ENCODE measurements at regions not wholly inside any gene's neighbourhood (a gene's known extent, or its start where the extent isn't known, plus 50 kb on each side); places are given as distances from the start of the nearest gene placed in this dataset.
"Not testable (repeated sequence)": the region's sequence is repeated elsewhere in the genome, so short reads cannot be mapped to it uniquely, and the experiment has no call there.

GRCh38 chr1:29607236-29607635, 370.9 kb downstream of the PTPRU start:
- H3K9me1 ChIP-seq (ENCODE audit: control insufficient read depth, extremely low read depth, insufficient read depth, low read length): no peaks in the 10 kb centered on the region
- H3K4me3 ChIP-seq (ENCODE audit: control insufficient read depth in 2 of 3, extremely low read depth in 1 of 3, insufficient read depth in 2 of 3, low read depth in 1 of 3, low read length in 3 of 3): no peak overlapping the region
- no peak for TF ChIP-seq EZH2 (IDR thresholded peaks at IDR 0.05; ENCODE audit: low read length)
- TF ChIP-seq CTCF (optimal IDR thresholded peaks at IDR 0.05 in 1 of 3, IDR thresholded peaks at IDR 0.05 in 1 of 3, conservative IDR thresholded peaks at IDR 0.05 in 1 of 3; ENCODE audit: extremely low read depth in 1 of 3, insufficient read depth in 2 of 3, low read length in 3 of 3): no peak
- no peaks in the 10 kb centered on the region for H3K4me1 ChIP-seq (ENCODE audit: control insufficient read depth, extremely low read depth, insufficient read depth, low read length)
- no peaks in the 10 kb centered on the region for H3K79me2 ChIP-seq (ENCODE audit: control insufficient read depth, insufficient read depth, low read length)
- H3K4me2 ChIP-seq (ENCODE audit: control insufficient read depth, extremely low read depth, insufficient read depth, low read depth, low read length): no peak overlapping the region
- no peak for DNase-seq (ENCODE audit: low read depth, low spot score)
- H3K9me3 ChIP-seq (ENCODE audit: control insufficient read depth, low read depth, low read length): no peaks in the 10 kb centered on the region
- H3K9ac ChIP-seq (ENCODE audit: control insufficient read depth, extremely low read depth, insufficient read depth, low read length): no peak overlapping the region
- H3K36me3 ChIP-seq (ENCODE audit: control insufficient read depth in 2 of 2, extremely low read depth in 1 of 2, insufficient read depth in 2 of 2, low read length in 2 of 2): no peaks in the 10 kb centered on the region
- H3K27ac ChIP-seq (ENCODE audit: control insufficient read depth, insufficient read depth, low read length): no peak overlapping the region
- dilution Hi-C loops (cut with MboI; ENCODE audit: extremely low pct_ligation_motif_present, low sequenced_read_pairs): no loop called here
- H2AFZ ChIP-seq (ENCODE audit: control insufficient read depth, low read length): no peak overlapping the region
- FAIRE-seq: no peak
- H4K20me1 ChIP-seq (ENCODE audit: control insufficient read depth, extremely low read depth, insufficient read depth, low read length): no peaks in the 10 kb centered on the region
- no peaks in the 10 kb centered on the region for H3K27me3 ChIP-seq (ENCODE audit: control insufficient read depth, extremely low read depth, insufficient read depth, low read length)

DNA sequence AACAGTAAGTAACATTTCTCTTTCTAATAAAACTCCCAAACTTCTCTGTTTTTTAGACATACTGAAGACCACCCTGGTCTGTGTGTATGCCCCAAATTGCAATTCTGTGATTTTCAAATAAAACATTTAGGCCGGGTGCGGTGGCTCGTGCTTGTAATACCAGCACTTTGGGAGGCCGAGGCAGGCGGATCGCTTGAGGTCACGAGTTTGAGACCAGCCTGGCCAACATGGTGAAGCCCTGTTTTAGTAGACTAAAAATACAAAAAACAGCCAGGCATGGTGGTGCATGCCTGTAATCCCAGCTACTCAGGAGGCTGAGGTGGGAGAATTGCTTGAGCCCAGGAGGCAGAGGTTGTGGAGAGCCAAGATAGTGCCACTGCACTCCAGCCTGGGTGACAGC, 368.5 kb downstream of the PTPRU start:
- FAIRE-seq; H3K36me3 ChIP-seq (ENCODE audit: control insufficient read depth in 2 of 2, extremely low read depth in 1 of 2, insufficient read depth in 2 of 2, low read length in 2 of 2); H4K20me1 ChIP-seq (ENCODE audit: control insufficient read depth, extremely low read depth, insufficient read depth, low read length); dilution Hi-C loops (cut with MboI; ENCODE audit: extremely low pct_ligation_motif_present, low sequenced_read_pairs); H3K4me3 ChIP-seq (ENCODE audit: control insufficient read depth in 2 of 3, extremely low read depth in 1 of 3, insufficient read depth in 2 of 3, low read depth in 1 of 3, low read length in 3 of 3); H2AFZ ChIP-seq (ENCODE audit: control insufficient read depth, low read length); H3K4me2 ChIP-seq (ENCODE audit: control insufficient read depth, extremely low read depth, insufficient read depth, low read depth, low read length); H3K9me3 ChIP-seq (ENCODE audit: control insufficient read depth, low read depth, low read length); H3K79me2 ChIP-seq (ENCODE audit: control insufficient read depth, insufficient read depth, low read length); H3K27ac ChIP-seq (ENCODE audit: control insufficient read depth, insufficient read depth, low read length); DNase-seq (ENCODE audit: low read depth, low spot score); H3K27me3 ChIP-seq (ENCODE audit: control insufficient read depth, extremely low read depth, insufficient read depth, low read length); H3K4me1 ChIP-seq (ENCODE audit: control insufficient read depth, extremely low read depth, insufficient read depth, low read length); H3K9me1 ChIP-seq (ENCODE audit: control insufficient read depth, extremely low read depth, insufficient read depth, low read length); H3K9ac ChIP-seq (ENCODE audit: control insufficient read depth, extremely low read depth, insufficient read depth, low read length): not testable (repeated sequence)

DNA sequence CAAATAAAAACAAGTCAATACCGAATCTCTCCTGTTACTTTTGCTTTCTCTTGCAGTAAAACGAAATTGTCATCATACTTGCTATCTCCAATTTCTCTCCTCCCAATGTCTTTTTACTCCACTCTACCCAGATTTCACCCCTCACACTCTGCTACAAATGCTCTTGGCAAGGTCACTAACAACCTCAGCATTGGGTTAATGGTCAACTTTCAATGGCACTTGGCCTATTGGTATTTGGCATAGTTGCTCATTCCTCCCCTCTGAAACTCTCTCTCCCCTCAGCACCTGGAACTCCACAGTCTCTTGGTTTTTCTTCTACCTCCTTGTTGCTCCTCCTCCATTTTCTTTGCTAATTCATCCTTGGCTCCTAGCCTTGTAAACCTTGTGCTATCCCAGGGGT, 367.3 kb downstream of the PTPRU start:
- no peak overlapping the region for H3K9ac ChIP-seq (ENCODE audit: control insufficient read depth, extremely low read depth, insufficient read depth, low read length)
- FAIRE-seq: no peak
- no peak overlapping the region for H3K4me3 ChIP-seq (ENCODE audit: control insufficient read depth in 2 of 3, extremely low read depth in 1 of 3, insufficient read depth in 2 of 3, low read depth in 1 of 3, low read length in 3 of 3)
- no peaks in the 10 kb centered on the region for H3K4me1 ChIP-seq (ENCODE audit: control insufficient read depth, extremely low read depth, insufficient read depth, low read length)
- no peak overlapping the region for H3K4me2 ChIP-seq (ENCODE audit: control insufficient read depth, extremely low read depth, insufficient read depth, low read depth, low read length)
- no peaks in the 10 kb centered on the region for H3K79me2 ChIP-seq (ENCODE audit: control insufficient read depth, insufficient read depth, low read length)
- H3K27me3 ChIP-seq (ENCODE audit: control insufficient read depth, extremely low read depth, insufficient read depth, low read length): no peaks in the 10 kb centered on the region
- no peaks in the 10 kb centered on the region for H3K9me3 ChIP-seq (ENCODE audit: control insufficient read depth, low read depth, low read length)
- no peak overlapping the region for H2AFZ ChIP-seq (ENCODE audit: control insufficient read depth, low read length)
- dilution Hi-C loops (cut with MboI; ENCODE audit: extremely low pct_ligation_motif_present, low sequenced_read_pairs): no loop called here
- no peaks in the 10 kb centered on the region for H3K36me3 ChIP-seq (ENCODE audit: control insufficient read depth in 2 of 2, extremely low read depth in 1 of 2, insufficient read depth in 2 of 2, low read length in 2 of 2)
- H3K27ac ChIP-seq (ENCODE audit: control insufficient read depth, insufficient read depth, low read length): no peak overlapping the region
- no peaks in the 10 kb centered on the region for H3K9me1 ChIP-seq (ENCODE audit: control insufficient read depth, extremely low read depth, insufficient read depth, low read length)
- H4K20me1 ChIP-seq (ENCODE audit: control insufficient read depth, extremely low read depth, insufficient read depth, low read length): no peaks in the 10 kb centered on the region
- no peak for DNase-seq (ENCODE audit: low read depth, low spot score)
- no peak for TF ChIP-seq CTCF (optimal IDR thresholded peaks at IDR 0.05 in 1 of 3, IDR thresholded peaks at IDR 0.05 in 1 of 3, conservative IDR thresholded peaks at IDR 0.05 in 1 of 3; ENCODE audit: extremely low read depth in 1 of 3, insufficient read depth in 2 of 3, low read length in 3 of 3)
- no peak for TF ChIP-seq EZH2 (IDR thresholded peaks at IDR 0.05; ENCODE audit: low read length)

All from keratinocyte (primary cell).